Heart right ventricle (tissue), 16 donors: ENCODE measurements at regions not wholly inside any gene's neighbourhood (a gene's known extent, or its start where the extent isn't known, plus 50 kb on each side); places are given as distances from the start of the nearest gene placed in this dataset.

Source experiments
- ATAC-seq, 8 donors: fragments of 200-7000 bp; cut with Tn5 transposase; one replicate each; pipeline ENCODE4 v1.9.1; 2020; ENCODE audit warnings: mild to moderate bottlenecking in 8 of 8, moderate library complexity in 8 of 8, moderate number of reproducible peaks in 1 of 8
- DNase-seq, 2 donors: peaks; one replicate each; pipeline ENCODE4 v3.0.0-alpha.2; 2020
- H3K27ac ChIP-seq, 10 donors: fragments of 200-600 bp; sonication (generic) in 2 of 10; one replicate each; pipeline versions ENCODE4 v1.5.0 to v1.8.0; 2020 to 2022; ENCODE audit warnings: mild to moderate bottlenecking in 3 of 10
- H3K27me3 ChIP-seq, 7 donors: fragments of 200-600 bp; one replicate each; pipeline ENCODE4 v1.8.0; 2021 to 2022; ENCODE audit warnings: mild to moderate bottlenecking in 2 of 7
- H3K36me3 ChIP-seq, 9 donors: fragments of 200-600 bp; sonication (generic) in 1 of 9; one replicate each; pipeline versions ENCODE4 v1.5.0 to v1.8.0; 2020 to 2022; ENCODE audit warnings: mild to moderate bottlenecking in 2 of 9
- H3K4me1 ChIP-seq, 9 donors: fragments of 200-600 bp; sonication (generic) in 1 of 9; one replicate each; pipeline versions ENCODE4 v1.5.0 to v1.8.0; 2020 to 2022; ENCODE audit warnings: mild to moderate bottlenecking in 4 of 9
- H3K4me3 ChIP-seq, 10 donors: fragments of 200-600 bp; sonication (generic) in 2 of 10; one replicate each; pipeline versions ENCODE4 v1.5.0 to v1.8.0; 2020 to 2022; ENCODE audit warnings: mild to moderate bottlenecking in 7 of 10, moderate library complexity in 2 of 10
- H3K9me3 ChIP-seq, 11 donors: fragments of 200-600 bp in 10 of 11; sonication (generic) in 2 of 11; one replicate each; pipeline versions ENCODE4 v1.5.0 to v1.8.0; 2013 to 2022; ENCODE audit warnings: mild to moderate bottlenecking in 2 of 11, control low read depth in 1 of 11, moderate library complexity in 1 of 11
- CTCF ChIP-seq, 9 donors: fragments of 200-600 bp; sonication (generic) in 2 of 9; IDR thresholded peaks; one replicate each; pipeline versions ENCODE4 v1.5.0 to v1.8.0; 2021 to 2022; ENCODE audit warnings: antibody characterized with exemption in 9 of 9, mild to moderate bottlenecking in 5 of 9, moderate library complexity in 1 of 9
- WGBS, 2 donors: extraction: QIAGEN DNeasy Blood & Tissue Kit; methylation state at CpG; one replicate each; pipeline ENCODE4 v1.1.7; 2013; ENCODE audit warnings: inconsistent platforms in 1 of 2; 5-methylcytosine and 5-hydroxymethylcytosine counted together
- intact Hi-C, 10 donors: fragments of 100-400 bp; cut with DNase I; formaldehyde crosslinking; loops; one replicate each; pipeline versions ENCODE4 v1.11.1 to v1.14.2; 2022
- donor health status: Arrhythmogenic right ventricular cardiomyopathy.
- donor health status: ischemic (EF 13 %, LVEDD 7.1; RV severe dilation, severe dysfunction).
- donor health status: healthy with polysubstance abuse.
- donor health status: DM: no; HTN: yes; CAD: no.
- donor health status: DM: no; HTN: no; CAD: no.
- donor health status: ischemic (EF 25% LVEDD 6.9; RV normal size, moderate dysfunction).
- donor health status: ischemic (EF 25% LVEDD 5.7; RV mildly dilated, moderate dysfunction).
- donor health status: healthy.
- donor health status: DM: yes; HTN: yes; CAD: no.
- donor health status: Ischemic cardiomyopathy.
- donor health status: ischemic (EF 35%, LVEDD 5.7; RV mildly dilated, moderate dysfunction).
- donor health status: nonischemic (EF 11% LVEDD 7.7; RV severe dilation, severe dysfunction).
- donor health status: DM: yes; HTN: yes; CAD: no.
- donor health status: PGD.
- donor health status: ischemic (EF 29% LVEDD 5.4; RV normal size, mild dysfunction).
- donor health status: nonischemic (EF 23%, LVEDD 6.1; RV moderate dilation, normal function).

DNA sequence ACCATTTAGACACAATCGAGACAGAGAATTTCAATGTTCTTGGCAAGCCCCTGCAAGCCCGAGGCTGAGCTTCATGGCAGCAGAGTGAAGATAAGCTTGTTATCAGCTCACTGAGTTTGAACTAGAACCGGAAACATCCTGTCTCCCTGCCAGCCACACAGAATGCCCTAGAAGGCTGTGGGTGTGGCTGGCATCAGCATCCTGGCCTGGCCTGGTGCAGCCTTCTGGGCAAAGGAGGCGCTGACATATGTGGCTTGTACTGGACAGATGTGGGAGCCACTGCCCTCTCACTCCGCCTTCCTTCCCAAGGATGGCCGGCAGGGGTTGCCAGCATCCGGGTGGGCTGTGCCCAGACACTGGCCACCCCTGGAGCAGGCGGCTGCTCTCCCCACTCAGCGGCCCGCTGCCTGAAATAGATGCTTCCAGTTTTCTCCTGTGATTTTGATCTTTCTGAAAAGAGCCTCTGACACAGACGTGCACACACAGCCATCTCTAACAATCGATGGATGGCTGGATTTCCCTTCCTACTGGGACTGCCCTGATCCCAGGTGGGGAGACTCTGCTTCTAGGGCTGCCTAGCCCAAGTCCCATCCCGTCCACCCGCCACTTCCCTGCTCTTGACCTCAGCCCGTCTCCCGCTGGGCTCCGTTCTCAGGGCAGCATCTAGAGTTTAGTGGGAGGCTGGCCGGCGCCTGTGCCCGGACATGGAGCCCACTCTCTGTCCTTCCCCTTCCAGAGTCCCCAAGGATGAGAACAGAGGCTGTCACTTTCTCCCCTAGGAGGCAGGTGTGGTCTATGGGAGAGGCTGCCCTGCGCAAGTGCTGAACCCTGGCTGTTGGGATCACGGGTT, 149.7 kb downstream of the CTTN start:
- intact Hi-C loops, result no loop called here
- DNase-seq (peak in 1 of 2 donors; percentile 20), ATAC-seq (peak in 7 of 8 donors; percentile 24 to 88 (median 54))
- peaks cover 0 to 41% (median 6%) of the 10 kb centered on the region in 7 donors for H3K27me3 ChIP-seq
- H3K27ac ChIP-seq, result no peak overlapping the region
- H3K4me3 ChIP-seq, result no peak overlapping the region
- no peaks in the 10 kb centered on the region for H3K36me3 ChIP-seq
- peaks cover 0 to 5% (median 0%) of the 10 kb centered on the region in 9 donors for H3K4me1 ChIP-seq
- TF ChIP-seq CTCF (IDR thresholded peaks at IDR 0.05), result no peak
- 61 to 63% methylated on average over 22 of the region's 22 CpGs for whole genome bisulfite sequencing, 2 donors
- no peaks in the 10 kb centered on the region for H3K9me3 ChIP-seq

DNA sequence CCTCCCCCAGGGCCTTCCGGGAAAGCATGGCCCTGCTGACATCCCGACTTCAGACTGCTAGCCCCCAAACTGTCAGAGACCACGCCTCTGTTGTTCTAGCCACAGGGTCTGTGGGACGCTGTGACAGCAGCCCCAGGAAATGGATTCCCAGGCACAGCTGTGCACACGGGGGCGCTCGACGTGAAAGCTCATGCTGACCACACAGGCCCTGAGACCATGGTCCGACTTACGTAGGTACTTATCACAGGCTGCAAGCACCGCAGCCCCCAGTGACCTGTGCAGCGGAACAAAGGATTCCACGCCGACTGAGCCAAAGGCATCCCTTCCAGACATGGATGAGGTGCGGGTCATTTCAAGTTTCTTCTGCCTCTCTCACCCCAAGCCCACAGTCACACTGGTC, 150.6 kb downstream of the CTTN start:
- Histone ChIP-seq H3K27me3 (peaks cover 0 to 45% (median 7%) of the 10 kb centered on the region in 7 donors), H3K4me1 (peaks cover 0 to 5% (median 0%) of the 10 kb centered on the region in 9 donors), H3K4me3 (no peak overlapping the region), H3K9me3 (no peaks in the 10 kb centered on the region), H3K27ac (no peak overlapping the region), H3K36me3 (no peaks in the 10 kb centered on the region)
- DNase-seq (no peak), ATAC-seq (no peak)
- intact Hi-C loops, result no loop called here
- WGBS, 2 donors, result 79 to 86% methylated on average over 15 of the region's 15 CpGs
- TF ChIP-seq CTCF (IDR thresholded peaks at IDR 0.05), result no peak

DNA sequence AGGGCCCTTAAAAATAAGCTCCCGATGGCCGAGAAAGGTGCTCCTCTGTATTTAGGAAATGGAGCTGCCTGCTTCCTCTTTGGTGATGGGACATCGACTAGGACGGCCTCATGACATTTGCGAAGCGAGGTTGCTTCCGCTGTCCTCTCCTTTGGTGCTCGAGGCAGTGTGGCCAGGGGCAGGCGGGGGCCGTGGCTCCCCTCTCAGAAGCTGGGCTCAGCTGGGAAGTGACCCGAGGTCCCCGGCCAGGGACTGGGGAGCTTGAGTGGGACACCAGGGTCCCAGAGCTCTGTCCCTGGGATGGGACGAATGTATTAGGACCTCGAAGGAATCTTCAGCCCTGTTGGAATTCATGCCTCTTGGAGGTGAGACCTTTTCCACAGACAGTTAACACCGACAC, 151.1 kb downstream of the CTTN start:
- peaks cover 0 to 45% (median 9%) of the 10 kb centered on the region in 7 donors for H3K27me3 ChIP-seq
- WGBS, 2 donors, result 85 to 86% methylated on average over 15 of the region's 15 CpGs

DNA sequence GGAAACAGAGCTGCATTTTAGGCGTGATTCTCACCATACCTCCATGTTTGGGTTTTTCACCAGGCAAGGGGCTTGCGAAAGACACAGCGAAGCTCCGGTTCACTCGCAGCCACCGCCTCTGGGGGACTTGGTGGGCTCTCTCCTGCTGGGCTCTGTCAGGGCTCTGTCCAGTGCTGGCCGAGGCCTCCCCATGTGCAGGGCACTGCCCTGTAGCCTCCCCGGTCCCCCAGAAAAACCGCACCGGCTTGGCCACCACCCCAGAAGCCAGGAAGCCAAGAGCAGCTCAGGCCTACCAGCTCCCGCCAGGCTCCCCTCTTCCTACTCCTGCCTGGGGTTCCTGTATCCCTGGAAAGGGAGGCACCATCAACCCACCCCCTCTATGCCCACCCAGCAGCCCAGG, 151.5 kb downstream of the CTTN start:
- peaks cover 0 to 45% (median 9%) of the 10 kb centered on the region in 7 donors for H3K27me3 ChIP-seq
- TF ChIP-seq CTCF (IDR thresholded peaks at IDR 0.05), result no peak
- H3K9me3 ChIP-seq, result no peaks in the 10 kb centered on the region
- H3K27ac ChIP-seq, result no peak overlapping the region
- intact Hi-C loops, result no loop called here
- ATAC-seq, result no peak
- WGBS, 2 donors, result 90 to 92% methylated on average over 11 of the region's 11 CpGs
- peaks cover 0 to 5% (median 0%) of the 10 kb centered on the region in 9 donors for H3K4me1 ChIP-seq
- H3K4me3 ChIP-seq, result no peak overlapping the region
- H3K36me3 ChIP-seq, result no peaks in the 10 kb centered on the region
- no peak for DNase-seq

More for the DNA sequence above, 151.1 kb downstream of the CTTN start:
- TF ChIP-seq CTCF (IDR thresholded peaks at IDR 0.05), result no peak
- Histone ChIP-seq H3K4me3 (no peak overlapping the region), H3K36me3 (no peaks in the 10 kb centered on the region), H3K27ac (no peak overlapping the region), H3K4me1 (peaks cover 0 to 5% (median 0%) of the 10 kb centered on the region in 9 donors), H3K9me3 (no peaks in the 10 kb centered on the region)
- ATAC-seq, result no peak
- DNase-seq, result no peak
- intact Hi-C loops, result no loop called here
